ENCODE measurements at regions not wholly inside any gene's neighbourhood (a gene's known extent, or its start where the extent isn't known, plus 50 kb on each side); places are given as distances from the start of the nearest gene placed in this dataset.

- H2AFZ ChIP-seq (ENCODE audit: low read length): no peak overlapping the region
- no peak overlapping the region for H2BK120ac ChIP-seq (ENCODE audit: low read depth, low read length, poor library complexity, severe bottlenecking)
- H3T11ph ChIP-seq (ENCODE audit: low read length): no peak overlapping the region
- H2BK15ac ChIP-seq (ENCODE audit: low read depth, low read length): no peak overlapping the region
- Mint-ChIP-seq H3K27ac (no peak overlapping the region), H3K27me3 (ENCODE audit: low read depth) (no peaks in the 10 kb centered on the region), H3K9me3 (no peaks in the 10 kb centered on the region), H3K36me3 (ENCODE audit: insufficient read depth in 1 of 3, low read depth in 3 of 3) (no peaks in the 10 kb centered on the region), H3K4me1 (no peaks in the 10 kb centered on the region), H3K4me3 (no peak overlapping the region)
- TF ChIP-seq, protein P1, sequence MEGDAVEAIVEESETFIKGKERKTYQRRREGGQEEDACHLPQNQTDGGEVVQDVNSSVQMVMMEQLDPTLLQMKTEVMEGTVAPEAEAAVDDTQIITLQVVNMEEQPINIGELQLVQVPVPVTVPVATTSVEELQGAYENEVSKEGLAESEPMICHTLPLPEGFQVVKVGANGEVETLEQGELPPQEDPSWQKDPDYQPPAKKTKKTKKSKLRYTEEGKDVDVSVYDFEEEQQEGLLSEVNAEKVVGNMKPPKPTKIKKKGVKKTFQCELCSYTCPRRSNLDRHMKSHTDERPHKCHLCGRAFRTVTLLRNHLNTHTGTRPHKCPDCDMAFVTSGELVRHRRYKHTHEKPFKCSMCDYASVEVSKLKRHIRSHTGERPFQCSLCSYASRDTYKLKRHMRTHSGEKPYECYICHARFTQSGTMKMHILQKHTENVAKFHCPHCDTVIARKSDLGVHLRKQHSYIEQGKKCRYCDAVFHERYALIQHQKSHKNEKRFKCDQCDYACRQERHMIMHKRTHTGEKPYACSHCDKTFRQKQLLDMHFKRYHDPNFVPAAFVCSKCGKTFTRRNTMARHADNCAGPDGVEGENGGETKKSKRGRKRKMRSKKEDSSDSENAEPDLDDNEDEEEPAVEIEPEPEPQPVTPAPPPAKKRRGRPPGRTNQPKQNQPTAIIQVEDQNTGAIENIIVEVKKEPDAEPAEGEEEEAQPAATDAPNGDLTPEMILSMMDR (conservative IDR thresholded peaks at IDR 0.05): no peak
- no peak overlapping the region for H4K91ac ChIP-seq (ENCODE audit: insufficient read length, low read depth, low read length)
- H3K4me2 ChIP-seq (ENCODE audit: insufficient read depth, insufficient read length, low read length): no peak overlapping the region
- H4K5ac ChIP-seq (ENCODE audit: insufficient read length, low read depth, low read length): no peak overlapping the region
- no peak overlapping the region for H2BK20ac ChIP-seq (ENCODE audit: low read depth, low read length, poor library complexity, severe bottlenecking)
- no peak overlapping the region for H3K27ac ChIP-seq (ENCODE audit: insufficient read length, low read depth, low read length)
- no peaks in the 10 kb centered on the region for H3K79me1 ChIP-seq (ENCODE audit: insufficient read depth, low read depth, low read length, poor library complexity, severe bottlenecking)
- H4K8ac ChIP-seq (replicated peaks; ENCODE audit: insufficient read length, low read depth, low read length): no peak overlapping the region
- no peaks in the 10 kb centered on the region for H4K20me1 ChIP-seq (ENCODE audit: control insufficient read depth, insufficient read depth, insufficient read length)
- H2AK5ac ChIP-seq (ENCODE audit: insufficient read length, low read length): no peak overlapping the region
- H3K23me2 ChIP-seq (ENCODE audit: insufficient read length, low read depth, low read length, poor library complexity, severe bottlenecking): no peaks in the 10 kb centered on the region
- H3K27me3 ChIP-seq (ENCODE audit: insufficient read depth, low read length): no peaks in the 10 kb centered on the region
- no peak overlapping the region for H2BK5ac ChIP-seq (ENCODE audit: insufficient read length, low read length)
- no peak overlapping the region for H3K23ac ChIP-seq (ENCODE audit: insufficient read length, low read depth, low read length)
- H3K79me2 ChIP-seq (ENCODE audit: insufficient read depth, low read length): no peaks in the 10 kb centered on the region
- H2BK12ac ChIP-seq (ENCODE audit: insufficient read length, low read depth, low read length): no peak overlapping the region
- no peaks in the 10 kb centered on the region for H3K4me1 ChIP-seq (ENCODE audit: insufficient read depth, low read length)
- no peak overlapping the region for H3K18ac ChIP-seq (ENCODE audit: insufficient read length, low read depth, low read length)
- DNase-seq: no peak
- no peak overlapping the region for H3K9ac ChIP-seq (ENCODE audit: extremely low read depth, insufficient read length, low read length)
- no peak overlapping the region for H3K56ac ChIP-seq (ENCODE audit: insufficient read length, low read depth, low read length)
- no CpG with 5 or more reads among the region's 2 CpGs for WGBS (ENCODE audit: extremely low coverage, insufficient read length, low lambda C conversion rate)
- no peaks in the 10 kb centered on the region for H3K9me3 ChIP-seq (ENCODE audit: control insufficient read depth, low read depth, low read length)
- no peak overlapping the region for H3K4ac ChIP-seq (ENCODE audit: low read depth, low read length)
- no peak overlapping the region for H3K14ac ChIP-seq (ENCODE audit: insufficient read depth, low read length)
Observed at GRCh38 chr6:71698702-71699101, 187.6 kb upstream of the RIMS1 start.
